Panc1 (cell line): ENCODE measurements at regions not wholly inside any gene's neighbourhood (a gene's known extent, or its start where the extent isn't known, plus 50 kb on each side); places are given as distances from the start of the nearest gene placed in this dataset.

ENCODE experiments used
- CTCF ChIP-seq: fragments of 450-650 bp; IDR thresholded peaks from 2 replicates; pipeline ENCODE4 v1.5.1; 2017; ENCODE audit warnings: mild to moderate bottlenecking
- POLR2AphosphoS5 ChIP-seq: IDR thresholded peaks from 2 replicates; pipeline ENCODE4 v1.6.1; 2012; ENCODE audit warnings: mild to moderate bottlenecking, low read depth, low read length, moderate library complexity
- REST ChIP-seq, 2 experiments: IDR thresholded peaks; 2 replicates each; pipeline ENCODE4 v1.6.1; 2011 to 2012; ENCODE audit warnings: low read depth in 2 of 2, control low read depth in 1 of 2, low read length in 1 of 2, mild to moderate bottlenecking in 1 of 2, moderate library complexity in 1 of 2; ENCODE audit not compliant: insufficient read depth in 1 of 2
- SIN3A ChIP-seq: IDR thresholded peaks from 2 replicates; pipeline ENCODE4 v1.6.1; 2012; ENCODE audit warnings: low read depth, mild to moderate bottlenecking, low read length, moderate library complexity, borderline replicate concordance; ENCODE audit not compliant: insufficient read depth
- TCF7L2 ChIP-seq: IDR thresholded peaks from 2 replicates; pipeline ENCODE4 v1.6.1; 2011; ENCODE audit warnings: mild to moderate bottlenecking, low read depth, low read length, inconsistent platforms

DNA sequence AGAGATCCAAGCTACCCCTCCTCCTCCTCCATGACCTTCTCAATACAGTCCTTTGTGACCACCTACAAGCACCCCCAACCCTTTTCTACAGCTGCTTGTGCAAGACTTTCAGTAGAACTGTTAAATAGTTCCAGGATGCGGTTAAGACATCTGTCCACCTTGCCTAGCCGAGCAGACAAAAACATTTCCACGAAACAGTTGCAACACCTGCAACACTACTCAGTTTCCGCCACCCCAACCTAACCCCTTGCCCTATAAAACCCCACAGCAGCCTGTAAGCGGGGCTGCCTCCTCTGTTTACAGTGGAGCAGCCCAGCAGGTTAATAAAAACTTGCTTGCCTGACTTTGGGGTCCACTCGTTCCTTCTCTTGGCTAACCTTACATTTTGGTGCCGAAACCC lies 1803.5 kb upstream of the CDH6 start:
- TF ChIP-seq POLR2AphosphoS5 (no peak), CTCF (no peak), SIN3A (no peak), REST (IDR thresholded peaks at IDR 0.05; ENCODE audit: insufficient read depth in 1 of 2, low read depth in 2 of 2, low read length in 1 of 2) (no peak), TCF7L2 (no peak)
